ENCODE measurements at regions not wholly inside any gene's neighbourhood (a gene's known extent, or its start where the extent isn't known, plus 50 kb on each side); places are given as distances from the start of the nearest gene placed in this dataset.

- Histone ChIP-seq H3K27ac (ENCODE audit: extremely low read depth, low read depth, low read length) (no peak overlapping the region), H3K36me3 (ENCODE audit: control insufficient read depth in 2 of 2, insufficient read depth in 1 of 2, low read length in 2 of 2) (peaks cover 0 to 29% of the 10 kb centered on the region in 2 experiments; a peak in 1 of 3 replicates), H3K4me3 (ENCODE audit: low read depth, low read length) (no peak overlapping the region), H3K4me1 (ENCODE audit: control insufficient read depth, insufficient read depth, low read length) (peaks cover 2% of the 10 kb centered on the region; the same call in 1 of the 2 replicates), H3K9me3 (ENCODE audit: control insufficient read depth, insufficient read depth, low read depth, low read length) (no peaks in the 10 kb centered on the region)
- ChIA-PET CTCF (interaction anchor here (0.8 kb wide), 1 partner anchor 754 kb away, joined by 5 read pairs; no protein-coding TSS in a partner anchor), POLR2A (interaction anchor here (0.9 kb wide), 1 partner anchor 11 kb away, joined by 3 read pairs; no protein-coding TSS in a partner anchor)
- TF ChIP-seq ZNF184 (tag by site-specific recombination; IDR thresholded peaks at IDR 0.05), result no peak
- TF ChIP-seq GFI1B (tag by site-specific recombination; IDR thresholded peaks at IDR 0.05), result no peak
- no peak for TF ChIP-seq ZBTB44 (tag by site-specific recombination; IDR thresholded peaks at IDR 0.05)
- no peak for TF ChIP-seq ZNF549 (tag by site-specific recombination; IDR thresholded peaks at IDR 0.05)
- no peak for TF ChIP-seq ZNF660 (tag by site-specific recombination; IDR thresholded peaks at IDR 0.05)
- no peak for TF ChIP-seq OSR2 (tag by site-specific recombination; IDR thresholded peaks at IDR 0.05)
- no peak for TF ChIP-seq ZNF658 (tag by site-specific recombination; IDR thresholded peaks at IDR 0.05)
- TF ChIP-seq ZSCAN4 (tag by site-specific recombination; IDR thresholded peaks at IDR 0.05), result no peak
- TF ChIP-seq REST (tag by site-specific recombination; IDR thresholded peaks at IDR 0.05), result no peak
- TF ChIP-seq KLF16 (tag by site-specific recombination; IDR thresholded peaks at IDR 0.05), result no peak
- TF ChIP-seq ATF2 (tag by site-specific recombination; IDR thresholded peaks at IDR 0.05; ENCODE audit: low read depth), result no peak
- no peak for TF ChIP-seq ZNF211 (tag by site-specific recombination; IDR thresholded peaks at IDR 0.05; ENCODE audit: low read depth)
- TF ChIP-seq ZNF202 (tag by site-specific recombination; IDR thresholded peaks at IDR 0.05; ENCODE audit: borderline replicate concordance), result no peak
- no peak for TF ChIP-seq ZNF37A (tag by site-specific recombination; IDR thresholded peaks at IDR 0.05)
These were observed 171.4 kb downstream of the SEC14L1 start for GRCh38 chr17:77312061-77312701.

GRCh38 chr17:77312786-77313599 lies 172.2 kb downstream of the SEC14L1 start:
- CTCF ChIA-PET, result interaction anchor here (0.7 to 0.8 kb wide), 2 partner anchors 138 to 755 kb away, joined by 3 to 5 read pairs; no protein-coding TSS in a partner anchor
- peaks cover 0 to 21% of the 10 kb centered on the region in 2 experiments; a peak in 1 of 3 replicates for H3K36me3 ChIP-seq (ENCODE audit: control insufficient read depth in 2 of 2, insufficient read depth in 1 of 2, low read length in 2 of 2)

More at GRCh38 chr17:77312786-77313599, 172.2 kb downstream of the SEC14L1 start:
- POLR2A ChIA-PET, result interaction anchor here (0.8 kb wide), 1 partner anchor 26 kb away, joined by 3 read pairs; no protein-coding TSS in a partner anchor
- TF ChIP-seq ZNF670 (tag by site-specific recombination; IDR thresholded peaks at IDR 0.05; ENCODE audit: low read depth) (no peak), SCRT2 (tag by site-specific recombination; IDR thresholded peaks at IDR 0.05) (0 out of 2 replicates have a peak, but pooled peaks have one; percentile 19)
- H3K4me3 ChIP-seq (ENCODE audit: low read depth, low read length), result no peak overlapping the region
- H3K27ac ChIP-seq (ENCODE audit: extremely low read depth, low read depth, low read length), result no peak overlapping the region
- no peaks in the 10 kb centered on the region for H3K9me3 ChIP-seq (ENCODE audit: control insufficient read depth, insufficient read depth, low read depth, low read length)
- peaks cover 2% of the 10 kb centered on the region; the same call in 1 of the 2 replicates for H3K4me1 ChIP-seq (ENCODE audit: control insufficient read depth, insufficient read depth, low read length)
